Right lobe of liver (tissue), 4 donors: ENCODE measurements at regions not wholly inside any gene's neighbourhood (a gene's known extent, or its start where the extent isn't known, plus 50 kb on each side); places are given as distances from the start of the nearest gene placed in this dataset.

ENCODE experiments used
- CTCF ChIP-seq, 4 donors: fragments of 200-600 bp in 3 of 4; fragments of 450-650 bp in 1 of 4; IDR thresholded peaks; one replicate each; pipeline versions ENCODE4 v1.5.1 to v1.8.0; 2016 to 2022; ENCODE audit warnings: antibody characterized with exemption in 4 of 4, mild to moderate bottlenecking in 2 of 4
- POLR2A ChIP-seq: fragments of 450-650 bp; IDR thresholded peaks from one replicate; pipeline ENCODE4 v1.6.1; 2017; ENCODE audit warnings: antibody characterized with exemption, mild to moderate bottlenecking
- donor health status: DM: no; HTN: no; CAD: no.
- donor health status: DM: no; HTN: no; CAD: no.
- donor health status: DM: no; HTN: yes; CAD: no.

- no peak for TF ChIP-seq CTCF (IDR thresholded peaks at IDR 0.05)
- no peak for TF ChIP-seq POLR2A
These were observed 66.1 kb upstream of the USP38 start for GRCh38 chr4:143118663-143119062.
